ENCODE measurements at regions not wholly inside any gene's neighbourhood (a gene's known extent, or its start where the extent isn't known, plus 50 kb on each side); places are given as distances from the start of the nearest gene placed in this dataset.

DNA sequence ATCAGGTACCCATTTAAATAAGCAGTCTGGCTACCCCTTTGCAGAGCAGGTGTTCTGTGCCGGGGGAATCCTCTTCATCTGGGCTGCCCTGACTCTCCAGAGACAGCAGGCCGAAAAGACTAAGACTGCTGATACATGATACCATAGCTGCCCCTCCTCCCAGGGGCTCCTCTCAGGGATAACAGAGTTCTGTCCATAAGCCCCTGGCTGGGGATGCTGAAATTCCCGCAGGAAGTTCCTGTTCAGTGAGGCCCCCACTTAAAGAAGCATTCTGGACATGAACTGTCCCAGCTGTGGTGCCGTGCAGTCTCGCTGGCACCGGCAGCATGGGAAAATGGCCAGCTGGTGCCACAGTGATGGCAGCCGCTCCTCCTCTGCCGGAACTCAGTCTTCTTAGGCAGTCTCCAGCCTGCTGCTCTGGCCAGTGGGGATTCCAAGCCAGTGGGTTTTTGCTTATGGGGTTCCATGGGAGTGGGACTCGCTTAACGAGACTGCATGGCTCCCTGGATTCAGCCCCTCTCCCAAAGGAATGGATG is 1026.2 kb downstream of the NAALADL2 start:
- Histone ChIP-seq H3K4me1 (ENCODE audit: control insufficient read depth in 2 of 2, insufficient read depth in 2 of 2, low read length in 2 of 2) (no peaks in the 10 kb centered on the region), H3K9ac (ENCODE audit: low read depth in 1 of 2, low read length in 2 of 2) (no peak overlapping the region), H3K27ac (ENCODE audit: low read depth in 2 of 2, low read length in 2 of 2) (no peak overlapping the region), H3K36me3 (ENCODE audit: control insufficient read depth in 2 of 2, insufficient read depth in 2 of 2, low read length in 2 of 2) (no peaks in the 10 kb centered on the region), H3K4me3 (ENCODE audit: low read length in 2 of 2) (no peak overlapping the region), H3K9me3 (ENCODE audit: control insufficient read depth in 2 of 2, low read length in 2 of 2) (no peaks in the 10 kb centered on the region), H3K27me3 (ENCODE audit: control insufficient read depth in 2 of 2, insufficient read depth in 2 of 2, low read length in 2 of 2) (no peaks in the 10 kb centered on the region)

DNA sequence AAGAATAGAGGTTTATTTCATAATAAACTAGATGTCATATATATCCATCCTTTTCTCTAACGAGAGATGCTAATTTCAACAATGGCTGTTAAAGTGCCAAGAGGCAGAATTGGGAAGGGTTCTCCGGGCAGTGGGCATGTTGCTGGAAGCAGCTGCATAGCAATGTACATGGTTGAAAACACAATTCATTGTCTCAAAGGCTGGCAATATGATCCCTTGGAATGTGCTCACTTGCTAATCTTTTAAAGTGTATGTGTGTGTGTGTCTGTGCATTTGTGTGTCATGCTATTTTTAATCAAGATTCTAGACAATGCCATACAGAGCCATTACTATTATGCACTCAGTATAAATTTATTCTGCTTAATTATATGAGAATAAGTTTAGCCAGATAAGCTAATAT is 1020.3 kb downstream of the NAALADL2 start:
- Histone ChIP-seq H3K36me3 (ENCODE audit: control insufficient read depth in 2 of 2, insufficient read depth in 2 of 2, low read length in 2 of 2) (no peaks in the 10 kb centered on the region), H3K9ac (ENCODE audit: low read depth in 1 of 2, low read length in 2 of 2) (no peak overlapping the region), H3K27me3 (ENCODE audit: control insufficient read depth in 2 of 2, insufficient read depth in 2 of 2, low read length in 2 of 2) (no peaks in the 10 kb centered on the region), H3K9me3 (ENCODE audit: control insufficient read depth in 2 of 2, low read length in 2 of 2) (no peaks in the 10 kb centered on the region), H3K4me1 (ENCODE audit: control insufficient read depth in 2 of 2, insufficient read depth in 2 of 2, low read length in 2 of 2) (no peaks in the 10 kb centered on the region), H3K27ac (ENCODE audit: low read depth in 2 of 2, low read length in 2 of 2) (no peak overlapping the region), H3K4me3 (ENCODE audit: low read length in 2 of 2) (no peak overlapping the region)

DNA sequence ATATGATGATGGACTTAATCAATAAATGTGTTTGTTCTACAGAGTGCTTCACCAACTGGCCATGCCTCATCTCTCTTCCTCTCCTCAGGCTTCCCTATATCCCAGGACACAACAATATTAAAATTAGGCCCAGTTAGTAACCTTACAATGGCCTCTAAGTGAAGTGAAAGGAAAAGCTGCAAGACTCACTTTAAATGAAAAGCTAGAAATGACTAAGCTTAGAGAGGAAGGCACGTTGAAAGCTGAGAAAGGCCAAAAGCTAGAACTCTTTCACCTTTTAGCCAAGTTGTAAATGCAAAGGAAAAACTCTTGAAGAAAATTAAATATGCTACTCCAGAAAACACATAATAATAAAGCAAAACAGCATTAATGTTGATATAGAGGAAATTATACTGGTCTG is 1010.3 kb downstream of the NAALADL2 start:
- no peaks in the 10 kb centered on the region for H3K9me3 ChIP-seq (ENCODE audit: control insufficient read depth in 2 of 2, low read length in 2 of 2)
- H3K4me1 ChIP-seq (ENCODE audit: control insufficient read depth in 2 of 2, insufficient read depth in 2 of 2, low read length in 2 of 2), result no peaks in the 10 kb centered on the region
- no peaks in the 10 kb centered on the region for H3K27me3 ChIP-seq (ENCODE audit: control insufficient read depth in 2 of 2, insufficient read depth in 2 of 2, low read length in 2 of 2)
- no peak overlapping the region for H3K4me3 ChIP-seq (ENCODE audit: low read length in 2 of 2)
- H3K27ac ChIP-seq (ENCODE audit: low read depth in 2 of 2, low read length in 2 of 2), result no peak overlapping the region
- no peaks in the 10 kb centered on the region for H3K36me3 ChIP-seq (ENCODE audit: control insufficient read depth in 2 of 2, insufficient read depth in 2 of 2, low read length in 2 of 2)
- no peak overlapping the region for H3K9ac ChIP-seq (ENCODE audit: low read depth in 1 of 2, low read length in 2 of 2)

DNA sequence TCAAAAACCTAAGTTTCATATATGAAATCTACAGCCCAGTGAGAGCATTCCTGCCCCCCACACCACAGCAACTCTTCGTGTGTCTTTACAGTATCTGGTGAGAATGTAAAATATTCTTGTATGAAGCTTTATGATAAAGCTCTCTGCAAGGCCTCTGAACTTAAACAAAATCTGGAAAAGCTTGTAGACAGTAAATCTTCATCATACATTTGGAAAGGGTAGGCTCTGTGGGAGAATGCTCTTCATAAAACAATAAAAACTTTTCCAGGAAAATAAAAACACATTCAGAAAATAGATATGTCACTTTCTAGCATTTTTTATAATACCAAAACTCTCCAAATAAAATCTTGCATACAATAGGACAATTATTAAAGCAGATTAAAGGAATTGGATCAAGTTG is 1009.5 kb downstream of the NAALADL2 start:
- H3K36me3 ChIP-seq (ENCODE audit: control insufficient read depth in 2 of 2, insufficient read depth in 2 of 2, low read length in 2 of 2), result no peaks in the 10 kb centered on the region
- H3K9ac ChIP-seq (ENCODE audit: low read depth in 1 of 2, low read length in 2 of 2), result no peak overlapping the region

DNA sequence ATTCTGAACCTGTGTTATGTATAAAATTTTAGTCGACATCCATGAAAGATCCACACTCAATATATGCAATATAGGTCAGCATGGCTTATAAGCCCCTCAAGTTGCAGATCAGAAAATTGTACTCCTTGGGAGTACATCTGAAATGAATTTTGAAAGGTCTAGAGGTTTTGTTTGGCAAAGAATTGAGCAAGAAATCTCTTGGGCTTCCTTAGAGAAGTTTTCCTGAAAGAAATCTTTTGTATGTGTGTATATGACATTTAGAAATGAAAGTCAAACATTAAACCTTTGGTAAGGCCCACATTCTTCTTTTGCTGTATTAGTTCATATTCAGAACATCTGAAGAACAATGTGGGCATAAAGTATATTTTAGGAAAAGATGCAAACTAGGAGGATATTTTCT is 1006.6 kb downstream of the NAALADL2 start:
- no peaks in the 10 kb centered on the region for H3K36me3 ChIP-seq (ENCODE audit: control insufficient read depth in 2 of 2, insufficient read depth in 2 of 2, low read length in 2 of 2)
- no peaks in the 10 kb centered on the region for H3K9me3 ChIP-seq (ENCODE audit: control insufficient read depth in 2 of 2, low read length in 2 of 2)
- no peak overlapping the region for H3K9ac ChIP-seq (ENCODE audit: low read depth in 1 of 2, low read length in 2 of 2)
- no peak overlapping the region for H3K4me3 ChIP-seq (ENCODE audit: low read length in 2 of 2)
- H3K4me1 ChIP-seq (ENCODE audit: control insufficient read depth in 2 of 2, insufficient read depth in 2 of 2, low read length in 2 of 2), result no peaks in the 10 kb centered on the region
- no peaks in the 10 kb centered on the region for H3K27me3 ChIP-seq (ENCODE audit: control insufficient read depth in 2 of 2, insufficient read depth in 2 of 2, low read length in 2 of 2)
- no peak overlapping the region for H3K27ac ChIP-seq (ENCODE audit: low read depth in 2 of 2, low read length in 2 of 2)

More for the DNA sequence above, 1009.5 kb downstream of the NAALADL2 start:
- Histone ChIP-seq H3K27ac (ENCODE audit: low read depth in 2 of 2, low read length in 2 of 2) (no peak overlapping the region), H3K9me3 (ENCODE audit: control insufficient read depth in 2 of 2, low read length in 2 of 2) (no peaks in the 10 kb centered on the region), H3K4me3 (ENCODE audit: low read length in 2 of 2) (no peak overlapping the region), H3K27me3 (ENCODE audit: control insufficient read depth in 2 of 2, insufficient read depth in 2 of 2, low read length in 2 of 2) (no peaks in the 10 kb centered on the region), H3K4me1 (ENCODE audit: control insufficient read depth in 2 of 2, insufficient read depth in 2 of 2, low read length in 2 of 2) (no peaks in the 10 kb centered on the region)

DNA sequence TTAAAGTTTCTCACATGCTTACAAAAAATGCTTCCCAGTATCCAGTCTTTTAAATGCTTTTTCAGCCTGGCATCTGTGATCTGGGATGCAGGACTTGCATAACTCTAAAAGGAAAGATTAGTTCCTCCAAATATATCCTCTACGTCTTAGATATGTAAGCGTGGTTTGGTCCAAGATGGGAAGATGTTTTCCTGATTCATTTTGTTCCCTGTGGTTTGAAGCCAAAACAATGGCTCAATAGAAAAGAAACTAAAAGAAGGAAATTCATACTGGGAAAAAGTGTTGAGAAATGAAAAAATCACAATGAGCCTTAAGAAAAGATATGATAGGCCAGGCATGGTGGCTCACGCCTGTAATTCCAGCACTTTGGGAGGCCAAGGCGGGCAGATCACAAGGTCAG is 1002.8 kb downstream of the NAALADL2 start:
- no peak overlapping the region for H3K9ac ChIP-seq (ENCODE audit: low read depth in 1 of 2, low read length in 2 of 2)
- H3K4me1 ChIP-seq (ENCODE audit: control insufficient read depth in 2 of 2, insufficient read depth in 2 of 2, low read length in 2 of 2), result no peaks in the 10 kb centered on the region
- H3K27ac ChIP-seq (ENCODE audit: low read depth in 2 of 2, low read length in 2 of 2), result no peak overlapping the region
- no peak overlapping the region for H3K4me3 ChIP-seq (ENCODE audit: low read length in 2 of 2)
- H3K36me3 ChIP-seq (ENCODE audit: control insufficient read depth in 2 of 2, insufficient read depth in 2 of 2, low read length in 2 of 2), result no peaks in the 10 kb centered on the region
- H3K27me3 ChIP-seq (ENCODE audit: control insufficient read depth in 2 of 2, insufficient read depth in 2 of 2, low read length in 2 of 2), result no peaks in the 10 kb centered on the region
- H3K9me3 ChIP-seq (ENCODE audit: control insufficient read depth in 2 of 2, low read length in 2 of 2), result no peaks in the 10 kb centered on the region

Measured in mucosa of rectum (tissue), 2 donors.